GM12872 (cell line): ENCODE measurements at regions not wholly inside any gene's neighbourhood (a gene's known extent, or its start where the extent isn't known, plus 50 kb on each side); places are given as distances from the start of the nearest gene placed in this dataset.

Experiments used
- CTCF ChIP-seq: IDR thresholded peaks from 3 replicates; pipeline ENCODE4 v1.5.1; 2011; ENCODE audit warnings: low read depth, mild to moderate bottlenecking, low read length, moderate library complexity; ENCODE audit not compliant: insufficient read depth

- TF ChIP-seq CTCF, result no peak
Observed at GRCh38 chr5:72569408-72569944, 62.3 kb upstream of the ZNF366 start.

- TF ChIP-seq CTCF, result no peak
Observed at GRCh38 chr5:72566746-72567145, 59.5 kb upstream of the ZNF366 start.

GRCh38 chr5:72565513-72566289, 58.5 kb upstream of the ZNF366 start:
- no peak for TF ChIP-seq CTCF

- no peak for TF ChIP-seq CTCF
Observed at GRCh38 chr5:72562717-72563116, 55.5 kb upstream of the ZNF366 start.

GRCh38 chr5:72561148-72561972, 54.1 kb upstream of the ZNF366 start:
- no peak for TF ChIP-seq CTCF

- no peak for TF ChIP-seq CTCF
Observed at GRCh38 chr5:72559866-72560766, 52.9 kb upstream of the ZNF366 start.
